Epithelial cell of prostate (primary cell): ENCODE measurements at regions not wholly inside any gene's neighbourhood (a gene's known extent, or its start where the extent isn't known, plus 50 kb on each side); places are given as distances from the start of the nearest gene placed in this dataset.

ENCODE experiments used
- DNase-seq: peaks from one replicate; pipeline ENCODE4 v3.0.0-alpha.2; 2011; ENCODE audit warnings: low read depth, low spot score
- H3K27ac ChIP-seq: fragments of 450-650 bp; 2 replicates; pipeline ENCODE4 v1.5.1; 2017; ENCODE audit warnings: mild to moderate bottlenecking

GRCh38 chr10:120266022-120266421 lies 191.0 kb upstream of the PLPP4 start:
- no peak for DNase-seq
- H3K27ac ChIP-seq, result no peak overlapping the region

- no peak overlapping the region for H3K27ac ChIP-seq
- no peak for DNase-seq
These were observed 186.1 kb upstream of the PLPP4 start for GRCh38 chr10:120270906-120271305.

GRCh38 chr10:120271696-120272095 lies 185.3 kb upstream of the PLPP4 start:
- DNase-seq, result no peak
- no peak overlapping the region for H3K27ac ChIP-seq

- no peak for DNase-seq
- no peak overlapping the region for H3K27ac ChIP-seq
These were observed 184.7 kb upstream of the PLPP4 start for GRCh38 chr10:120272350-120272749.

GRCh38 chr10:120278069-120278468 lies 179.0 kb upstream of the PLPP4 start:
- no peak overlapping the region for H3K27ac ChIP-seq
- DNase-seq, result no peak

GRCh38 chr10:120279196-120279595 lies 177.8 kb upstream of the PLPP4 start:
- H3K27ac ChIP-seq, result no peak overlapping the region
- no peak for DNase-seq

GRCh38 chr10:120282421-120282820 lies 174.6 kb upstream of the PLPP4 start:
- no peak for DNase-seq
- H3K27ac ChIP-seq, result no peak overlapping the region

GRCh38 chr10:120282846-120283492 lies 174.1 kb upstream of the PLPP4 start:
- H3K27ac ChIP-seq, result no peak overlapping the region
- no peak for DNase-seq

- DNase-seq, result no peak
- no peak overlapping the region for H3K27ac ChIP-seq
These were observed 171.6 kb upstream of the PLPP4 start for GRCh38 chr10:120285408-120285807.

- no peak overlapping the region for H3K27ac ChIP-seq
- DNase-seq, result no peak
These were observed 170.7 kb upstream of the PLPP4 start for GRCh38 chr10:120286280-120286679.

GRCh38 chr10:120300513-120300912 lies 156.5 kb upstream of the PLPP4 start:
- no peak for DNase-seq
- no peak overlapping the region for H3K27ac ChIP-seq

- no peak overlapping the region for H3K27ac ChIP-seq
- no peak for DNase-seq
These were observed 148.4 kb upstream of the PLPP4 start for GRCh38 chr10:120308589-120308988.

- H3K27ac ChIP-seq, result no peak overlapping the region
- DNase-seq, result no peak
These were observed 143.3 kb upstream of the PLPP4 start for GRCh38 chr10:120313715-120314114.

- DNase-seq, result no peak
- H3K27ac ChIP-seq, result no peak overlapping the region
These were observed 142.6 kb upstream of the PLPP4 start for GRCh38 chr10:120314442-120314841.

GRCh38 chr10:120318862-120319261 lies 138.2 kb upstream of the PLPP4 start:
- H3K27ac ChIP-seq, result no peak overlapping the region
- DNase-seq, result no peak

- DNase-seq, result no peak
- no peak overlapping the region for H3K27ac ChIP-seq
These were observed 129.4 kb upstream of the PLPP4 start for GRCh38 chr10:120327675-120328074.

- H3K27ac ChIP-seq, result no peak overlapping the region
- no peak for DNase-seq
These were observed 128.4 kb upstream of the PLPP4 start for GRCh38 chr10:120328647-120329046.

- no peak for DNase-seq
- no peak overlapping the region for H3K27ac ChIP-seq
These were observed 121.5 kb upstream of the PLPP4 start for GRCh38 chr10:120335553-120335952.

GRCh38 chr10:120336306-120336910 lies 120.6 kb upstream of the PLPP4 start:
- no peak overlapping the region for H3K27ac ChIP-seq

GRCh38 chr10:120336911-120337540 lies 120.0 kb upstream of the PLPP4 start:
- no peak overlapping the region for H3K27ac ChIP-seq
- peak; percentile 12 for DNase-seq

More at GRCh38 chr10:120336306-120336910, 120.6 kb upstream of the PLPP4 start:
- DNase-seq, result no peak

GRCh38 chr10:120342115-120342714 lies 114.8 kb upstream of the PLPP4 start:
- DNase-seq, result no peak
- H3K27ac ChIP-seq, result no peak overlapping the region
